DMS153 (cell line): ENCODE measurements at regions not wholly inside any gene's neighbourhood (a gene's known extent, or its start where the extent isn't known, plus 50 kb on each side); places are given as distances from the start of the nearest gene placed in this dataset.
"Not testable (repeated sequence)": the region's sequence is repeated elsewhere in the genome, so short reads cannot be mapped to it uniquely, and the experiment has no call there.

Experiments
- DNase-seq: peaks from one replicate; lab custom pipeline; 2025; lab: John Stamatoyannopoulos, UW

DNA sequence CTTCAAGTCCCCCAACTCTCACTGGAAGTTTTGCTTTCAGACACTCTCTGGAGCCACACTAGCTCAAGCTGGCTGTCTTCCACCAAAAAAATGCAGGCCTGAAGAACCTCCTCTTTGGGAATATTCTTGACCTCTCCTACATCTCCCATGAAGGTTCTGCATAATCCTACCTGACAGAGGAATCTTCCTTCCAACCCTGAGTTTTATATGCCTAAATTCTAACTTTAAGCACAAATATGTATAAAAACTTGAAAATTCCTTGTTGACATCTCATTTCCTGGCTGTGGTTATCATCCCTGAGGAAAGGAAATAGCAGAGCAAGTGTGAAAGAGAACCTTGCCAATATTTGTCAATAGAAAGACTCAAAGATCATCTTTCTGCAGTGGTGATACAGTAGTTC lies 249.0 kb downstream of the LPIN1 start:
- DNase-seq, result no peak

DNA sequence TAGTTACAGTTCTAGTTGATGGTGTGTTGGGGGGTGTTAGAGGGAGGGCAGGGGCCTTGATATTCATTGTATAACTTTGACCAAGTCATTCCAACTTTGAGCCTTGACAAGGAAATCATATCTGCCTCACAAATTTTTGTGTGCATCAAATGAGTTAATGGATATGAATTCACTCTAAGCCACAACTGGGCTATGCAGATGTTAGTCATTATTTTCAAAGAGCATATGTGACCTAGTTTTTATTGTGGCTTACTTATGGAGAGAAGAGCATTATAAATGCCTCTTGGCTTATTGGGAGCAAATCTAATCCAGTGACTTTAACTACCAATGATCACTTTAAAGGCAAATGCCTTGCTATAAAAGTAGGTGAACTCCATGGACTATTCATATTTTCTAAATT lies 250.2 kb downstream of the LPIN1 start:
- DNase-seq, result no peak

DNA sequence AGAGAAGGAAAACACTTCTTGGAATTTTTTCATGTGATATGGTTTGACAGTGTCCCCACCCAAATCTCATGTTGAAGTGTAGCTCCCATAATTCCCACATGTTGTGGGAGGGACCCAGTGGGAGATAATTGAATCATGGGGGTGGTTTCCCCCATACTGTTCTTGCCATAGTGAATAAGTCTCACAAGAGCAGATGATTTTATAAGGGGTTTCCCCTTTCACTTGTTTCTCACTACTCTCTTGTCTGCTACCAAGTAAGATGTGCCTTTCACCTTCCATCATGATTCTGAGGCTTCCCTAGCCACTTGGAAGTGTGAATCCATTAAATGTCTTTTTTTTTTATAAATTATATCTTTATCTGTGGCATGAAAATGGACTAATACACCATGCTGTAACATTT lies 250.7 kb downstream of the LPIN1 start:
- no peak for DNase-seq

DNA sequence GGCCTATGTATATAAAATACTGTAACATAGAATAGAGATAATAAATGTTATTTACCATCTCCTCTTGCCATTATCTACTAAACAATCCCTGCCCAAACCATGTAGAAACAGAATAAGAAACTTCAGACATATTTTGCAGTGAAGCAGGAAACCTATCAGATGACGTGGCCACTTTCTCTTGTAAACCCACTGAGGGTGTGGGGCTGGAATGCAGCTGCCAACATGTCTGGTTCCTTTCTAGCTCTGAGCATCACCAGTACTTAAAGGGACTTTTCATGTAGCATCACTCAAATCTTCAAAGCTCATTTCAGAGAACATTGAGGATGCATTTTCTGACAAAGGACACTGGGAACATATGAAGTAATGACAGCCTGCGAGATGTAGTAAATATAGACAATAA lies 251.8 kb downstream of the LPIN1 start:
- no peak for DNase-seq

DNA sequence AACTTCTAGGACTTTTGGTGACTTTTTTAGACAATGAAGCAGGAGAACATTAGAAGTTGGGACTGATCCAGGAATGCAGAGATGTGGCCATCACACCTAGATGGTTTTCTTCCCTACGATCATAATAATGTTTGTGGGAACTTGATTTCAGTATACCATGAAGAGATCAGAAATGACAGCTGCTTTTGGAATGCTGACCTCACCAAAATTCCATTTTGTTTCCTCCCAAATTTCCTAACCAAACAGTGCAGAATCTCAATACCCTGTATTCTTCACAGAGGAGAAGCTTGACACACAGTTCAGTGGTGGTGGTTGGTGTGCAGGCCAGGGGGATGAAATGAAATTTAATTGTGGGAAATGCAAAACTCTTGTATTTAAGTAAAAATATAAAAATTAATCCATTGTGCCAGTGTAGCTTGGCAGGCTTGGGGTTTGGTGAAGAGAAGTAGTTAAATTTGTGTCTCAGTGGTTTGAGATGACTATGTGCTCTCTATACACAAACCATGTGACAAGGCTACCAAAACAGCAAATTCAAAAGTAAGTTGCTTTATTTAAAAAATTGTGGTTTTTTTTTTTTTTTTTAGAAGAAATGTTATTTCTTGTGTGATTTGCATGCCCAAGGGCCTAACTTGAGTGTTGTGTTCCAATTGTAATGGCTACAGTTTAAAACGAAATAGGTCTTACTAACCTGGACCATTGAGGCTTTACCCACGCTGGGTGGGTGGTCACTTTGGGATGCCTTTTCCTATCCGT lies 252.4 kb downstream of the LPIN1 start:
- no peak for DNase-seq

DNA sequence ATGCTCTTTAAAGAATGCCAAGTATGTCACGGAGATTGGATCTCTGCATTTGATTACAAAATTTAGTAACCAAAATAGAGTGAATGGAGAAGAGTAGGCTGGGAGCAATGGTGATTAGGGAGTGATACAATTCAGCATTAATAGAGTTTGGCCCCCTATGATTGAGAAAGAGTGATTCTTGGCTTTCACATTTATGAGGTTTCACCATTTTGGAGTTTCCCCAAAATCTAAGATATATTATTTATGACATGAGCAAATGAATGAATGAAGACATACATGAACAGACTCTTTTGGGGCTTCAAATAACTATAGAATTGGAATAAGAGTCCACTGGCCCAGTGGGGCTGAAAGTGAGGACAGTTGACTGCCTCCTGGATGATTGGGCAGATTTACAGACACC lies 255.2 kb downstream of the LPIN1 start:
- DNase-seq, result no peak

DNA sequence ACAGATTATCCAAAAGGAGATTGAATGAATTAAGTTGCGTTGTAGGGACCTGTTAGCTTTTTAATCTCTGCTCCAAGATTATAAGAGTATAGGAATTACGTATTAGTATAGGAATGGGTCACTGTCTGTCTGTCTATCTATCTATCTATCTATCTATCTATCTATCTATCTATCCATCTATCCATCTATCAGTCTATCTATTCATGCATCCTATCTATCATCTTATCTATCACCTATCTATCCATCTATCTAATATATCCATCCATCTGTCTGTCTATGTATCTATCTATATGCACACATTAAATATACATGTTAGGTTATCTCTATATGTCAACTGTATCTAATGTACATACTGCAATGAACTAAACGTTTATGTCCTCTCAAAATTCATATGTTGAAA lies 255.8 kb downstream of the LPIN1 start:
- DNase-seq, result no peak

DNA sequence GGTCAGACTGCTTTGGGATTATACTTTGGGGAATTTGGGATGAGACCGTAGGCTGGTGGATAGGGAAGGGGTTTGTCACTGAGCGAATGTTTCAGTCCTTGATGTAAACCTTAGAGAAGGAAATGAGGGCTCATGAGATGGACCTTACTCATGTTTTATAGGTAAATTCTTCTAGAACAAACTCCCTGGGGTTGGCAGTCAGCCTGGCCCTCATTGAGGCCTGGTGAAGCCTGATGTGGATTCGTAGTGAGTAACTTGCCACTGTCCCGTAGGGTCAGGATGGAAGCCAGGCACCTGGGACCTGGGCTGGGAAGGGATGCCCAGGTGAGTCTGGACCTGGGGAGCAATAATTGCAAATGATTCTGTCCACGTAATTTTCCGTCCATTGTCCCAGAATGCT lies 258.3 kb downstream of the LPIN1 start:
- no peak for DNase-seq

DNA sequence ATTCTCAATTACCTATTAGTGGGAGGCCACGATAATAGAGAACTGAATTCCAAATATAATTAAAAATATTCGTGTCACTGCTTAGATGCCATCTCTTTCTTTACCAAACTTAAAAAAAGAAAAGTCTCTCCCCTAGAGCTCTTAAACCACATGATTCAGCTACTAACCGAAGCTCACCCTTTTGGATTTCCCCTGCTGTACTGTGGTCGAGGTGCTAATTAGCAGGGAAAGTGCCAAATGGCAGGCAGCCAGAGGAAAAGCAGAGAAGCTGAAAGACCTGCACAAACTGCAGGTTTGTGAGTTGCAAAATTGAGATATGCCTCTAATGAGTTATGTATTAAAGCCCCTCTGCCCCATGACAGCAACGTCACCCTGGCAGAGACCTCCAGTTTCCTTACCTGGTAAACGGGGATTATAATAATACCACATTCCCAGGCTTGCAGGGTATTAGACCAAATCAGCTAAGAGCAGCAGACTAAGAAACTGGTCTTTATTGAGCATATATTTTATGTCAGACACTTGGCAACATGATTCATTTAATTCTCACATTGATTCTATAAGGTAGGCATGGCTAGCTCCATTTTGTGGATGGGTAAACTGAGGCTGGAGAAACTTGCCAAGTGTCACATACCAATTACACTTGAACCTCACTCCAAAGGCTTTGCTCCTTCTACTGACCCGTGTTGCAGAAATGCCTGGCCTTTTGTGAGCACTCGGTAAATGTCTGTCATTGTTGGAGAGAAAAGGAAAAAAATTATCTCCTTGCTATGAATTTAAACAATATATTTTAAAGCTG lies 259.7 kb downstream of the LPIN1 start:
- DNase-seq, result no peak

DNA sequence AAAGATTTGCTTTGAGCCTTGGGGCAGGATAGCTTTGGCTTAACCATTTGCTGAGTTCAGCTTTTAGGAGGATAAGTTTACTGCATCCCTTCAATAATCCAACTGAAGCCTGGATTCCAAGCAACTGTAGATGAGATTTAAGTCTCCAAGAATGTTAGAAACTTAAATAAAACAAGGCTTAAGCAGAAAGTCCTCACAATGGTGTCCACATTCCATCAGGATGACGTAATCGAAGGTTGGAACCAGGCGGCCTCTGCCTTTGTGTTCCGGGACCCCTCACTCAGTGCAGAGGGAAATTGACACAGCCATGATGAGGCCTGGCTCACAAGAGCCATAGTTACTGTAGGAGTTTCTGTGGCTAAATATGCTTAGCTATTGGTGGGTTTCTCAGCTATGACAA lies 260.4 kb downstream of the LPIN1 start:
- DNase-seq, result no peak

DNA sequence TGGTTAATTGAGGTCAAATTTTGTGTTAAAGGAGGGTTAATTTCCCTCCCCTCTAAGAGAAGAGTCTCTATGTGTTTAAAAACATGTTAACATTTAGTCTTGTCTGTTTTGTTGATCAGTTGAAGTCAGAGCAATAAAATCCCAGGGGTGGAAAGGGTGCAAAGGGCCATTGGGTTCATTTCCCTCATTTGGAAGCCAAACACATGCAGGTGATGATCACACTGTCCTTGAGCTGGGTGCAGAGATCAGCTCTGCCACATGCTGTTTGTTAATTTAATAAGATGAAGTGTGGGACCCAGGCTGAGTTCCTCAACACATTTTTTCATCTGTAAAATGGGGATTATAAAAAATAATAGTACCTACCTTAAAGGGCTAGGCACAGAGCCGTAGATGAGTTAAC lies 260.9 kb downstream of the LPIN1 start:
- DNase-seq, result no peak

DNA sequence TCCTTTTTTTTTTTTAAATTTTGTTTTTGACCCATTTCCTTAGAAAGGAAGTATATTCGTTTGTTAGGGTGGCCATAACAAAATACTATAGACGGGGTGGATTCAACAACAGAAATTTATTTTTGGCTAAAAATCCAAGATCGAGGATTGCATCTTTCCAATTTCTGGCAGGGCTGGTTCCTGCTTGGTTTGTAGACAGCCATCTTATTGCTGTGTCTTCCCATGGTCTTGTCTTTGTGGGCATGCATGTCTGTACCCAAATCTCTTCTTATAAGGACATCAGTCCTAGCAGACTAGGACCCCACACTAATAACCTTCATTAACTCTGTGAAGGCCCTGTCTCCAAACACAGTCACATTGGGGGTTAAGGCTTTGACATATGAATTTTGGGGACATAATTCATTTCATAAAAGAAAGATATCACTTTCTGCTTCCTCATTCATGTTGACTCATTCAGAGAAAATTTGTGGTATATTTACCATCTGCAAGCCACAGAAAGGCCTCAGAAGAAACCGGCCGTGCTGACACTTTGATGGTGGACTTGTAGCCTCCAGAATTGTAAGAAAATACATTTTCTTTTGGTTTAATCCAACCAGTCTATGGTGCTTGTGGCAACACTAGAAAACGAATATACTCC lies 262.1 kb downstream of the LPIN1 start:
- DNase-seq, result no peak

DNA sequence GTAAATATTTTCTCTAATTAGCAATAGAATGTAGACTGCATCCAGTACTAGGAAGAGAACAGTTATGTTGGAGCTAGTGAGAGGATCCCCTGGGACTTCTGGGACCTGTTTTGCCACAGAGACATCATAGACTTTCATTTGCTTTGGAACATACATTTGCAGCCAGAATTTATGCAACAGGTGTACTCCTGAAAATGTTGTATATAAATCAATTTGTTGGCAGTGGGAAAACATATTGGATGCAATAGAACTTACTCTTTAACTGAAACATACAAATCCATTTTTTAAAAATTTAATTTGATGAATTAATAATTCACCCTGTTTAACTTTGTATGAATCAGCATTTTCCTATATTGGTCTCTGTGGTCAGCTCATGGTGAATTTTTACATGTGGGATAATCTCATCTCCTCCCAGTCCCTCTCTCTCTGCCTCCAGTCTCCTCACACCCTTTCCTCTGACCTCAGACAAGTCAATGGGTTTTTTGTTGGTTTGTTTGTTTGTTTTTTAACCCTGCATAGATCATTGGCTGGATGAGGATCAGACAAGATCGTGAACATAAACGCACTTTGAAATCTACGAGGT lies 263.0 kb downstream of the LPIN1 start:
- no peak for DNase-seq

DNA sequence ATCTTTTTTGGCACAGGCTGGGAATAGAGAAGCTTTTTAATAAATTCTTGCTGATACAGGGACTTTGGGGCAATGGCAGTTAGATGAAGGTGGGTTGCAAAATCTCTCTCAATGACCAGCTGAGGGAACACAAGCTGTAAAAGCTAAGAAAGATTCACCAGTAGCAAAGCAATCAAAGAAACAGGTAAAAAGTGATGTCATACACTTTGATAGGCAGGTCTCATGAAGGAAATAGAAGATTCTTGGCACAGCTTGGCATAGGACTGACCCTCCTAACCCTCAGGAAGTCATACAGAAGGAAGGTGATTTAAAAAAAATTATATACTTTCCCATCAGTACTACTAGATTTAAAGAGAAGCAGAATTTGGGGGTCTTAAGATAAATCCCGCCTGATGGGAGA lies 263.6 kb downstream of the LPIN1 start:
- no peak for DNase-seq

DNA sequence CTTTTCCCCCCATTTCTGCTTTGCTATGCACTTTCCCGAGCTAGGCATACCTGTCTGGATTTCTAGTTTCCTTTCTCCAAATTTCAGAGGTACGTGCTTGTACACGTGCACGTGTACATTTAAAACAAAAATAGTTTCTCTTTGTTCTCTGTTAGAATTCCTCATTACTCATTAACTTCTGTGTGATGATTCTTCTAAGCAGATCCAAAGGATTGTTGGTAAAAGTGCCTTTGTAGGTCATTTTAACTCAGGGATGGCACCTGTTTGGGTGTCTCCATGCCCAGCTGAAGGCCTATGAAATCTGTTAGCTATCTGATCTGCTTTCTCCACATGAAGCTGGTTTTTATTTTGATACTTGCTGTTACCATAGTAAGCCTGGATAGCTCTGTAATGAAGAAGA lies 264.3 kb downstream of the LPIN1 start:
- DNase-seq, result no peak

DNA sequence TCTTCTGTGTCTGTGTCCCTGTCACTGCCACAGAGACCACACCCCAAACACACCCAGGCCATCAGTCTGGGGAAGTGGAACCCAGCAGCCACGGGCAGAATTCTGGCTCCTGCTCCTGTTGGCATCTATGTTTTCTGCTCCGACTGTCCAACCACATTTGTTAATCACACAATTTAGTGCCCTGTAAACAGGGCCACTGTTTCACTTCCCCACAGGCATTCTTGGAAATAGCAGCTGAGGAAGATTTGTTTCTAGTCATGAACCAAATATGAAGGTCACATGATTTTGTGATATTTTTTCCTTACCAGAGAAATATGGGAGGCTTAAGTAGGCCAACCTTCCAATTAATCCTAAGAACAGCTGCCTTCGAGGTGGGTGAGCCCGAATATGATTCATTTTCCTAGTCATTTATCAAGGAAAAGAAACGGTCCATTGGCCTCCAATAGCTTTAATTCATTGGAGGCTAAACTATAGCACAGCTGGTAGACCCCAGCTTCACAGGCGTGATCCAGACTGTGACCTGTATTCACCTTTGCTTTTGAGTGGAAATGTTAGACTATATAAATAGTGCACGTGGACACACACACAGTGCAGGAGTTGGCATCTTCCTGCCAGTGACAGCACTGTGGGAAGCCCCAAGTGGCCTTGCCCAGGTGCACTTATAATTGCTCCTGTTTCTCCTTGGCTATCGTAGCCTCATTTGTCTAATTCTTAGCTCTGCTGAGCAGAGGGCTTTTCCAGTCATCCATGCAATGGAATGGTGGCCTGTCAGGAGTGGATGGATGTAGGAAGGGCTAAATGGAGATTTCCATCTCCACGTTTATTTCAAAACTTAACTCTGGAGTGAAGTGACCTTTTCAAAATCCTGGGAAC lies 267.9 kb downstream of the LPIN1 start:
- DNase-seq, result no peak

DNA sequence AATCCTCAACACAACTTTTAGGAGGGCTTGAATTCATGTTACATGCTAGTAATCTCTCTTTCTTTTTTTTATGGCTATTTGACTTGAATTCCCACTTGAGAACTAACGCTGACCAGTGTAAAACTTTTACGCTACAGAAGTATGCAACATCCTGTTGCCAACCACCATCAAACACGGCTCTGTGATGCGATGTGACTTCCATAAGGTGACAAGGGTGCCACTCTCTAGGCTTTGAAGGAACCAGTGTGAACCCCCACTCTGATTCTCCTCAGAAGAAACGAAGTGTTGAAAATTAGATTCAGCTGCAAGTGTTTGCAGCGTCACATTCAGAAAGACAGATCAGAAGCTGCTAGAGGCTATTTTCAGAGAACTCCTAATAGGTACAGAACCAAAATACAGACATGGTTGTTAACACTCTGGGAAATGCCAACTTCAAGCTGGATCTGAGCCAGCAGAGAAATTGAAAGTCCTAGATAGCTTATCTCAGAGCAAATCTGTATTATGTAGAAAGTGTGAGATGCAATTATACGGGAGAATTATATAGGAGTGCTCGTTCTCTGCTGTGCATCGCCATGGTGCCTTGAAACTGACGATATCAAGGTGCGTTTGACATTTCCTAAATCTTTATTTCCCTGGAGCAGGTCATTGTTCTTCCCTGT lies 271.2 kb downstream of the LPIN1 start:
- no peak for DNase-seq

DNA sequence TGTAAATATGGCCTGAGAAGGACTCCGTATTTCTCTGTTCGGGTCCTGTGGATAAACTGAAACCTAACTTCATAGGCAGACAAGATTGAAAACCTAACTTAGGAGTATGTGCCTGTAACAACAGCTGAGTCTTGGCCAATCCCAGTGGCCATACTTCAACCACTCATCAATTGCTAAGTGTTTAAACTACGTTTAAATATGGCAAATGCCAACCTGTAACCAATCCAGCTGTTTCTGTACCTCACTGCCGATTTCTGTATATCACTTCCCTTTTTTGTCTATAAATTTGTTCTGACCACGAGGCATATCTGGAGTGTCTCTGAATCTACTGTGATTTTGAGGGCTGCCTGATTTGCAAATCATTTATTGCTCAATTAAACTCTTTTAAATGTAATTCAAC lies 272.3 kb downstream of the LPIN1 start:
- not testable (repeated sequence) for DNase-seq

DNA sequence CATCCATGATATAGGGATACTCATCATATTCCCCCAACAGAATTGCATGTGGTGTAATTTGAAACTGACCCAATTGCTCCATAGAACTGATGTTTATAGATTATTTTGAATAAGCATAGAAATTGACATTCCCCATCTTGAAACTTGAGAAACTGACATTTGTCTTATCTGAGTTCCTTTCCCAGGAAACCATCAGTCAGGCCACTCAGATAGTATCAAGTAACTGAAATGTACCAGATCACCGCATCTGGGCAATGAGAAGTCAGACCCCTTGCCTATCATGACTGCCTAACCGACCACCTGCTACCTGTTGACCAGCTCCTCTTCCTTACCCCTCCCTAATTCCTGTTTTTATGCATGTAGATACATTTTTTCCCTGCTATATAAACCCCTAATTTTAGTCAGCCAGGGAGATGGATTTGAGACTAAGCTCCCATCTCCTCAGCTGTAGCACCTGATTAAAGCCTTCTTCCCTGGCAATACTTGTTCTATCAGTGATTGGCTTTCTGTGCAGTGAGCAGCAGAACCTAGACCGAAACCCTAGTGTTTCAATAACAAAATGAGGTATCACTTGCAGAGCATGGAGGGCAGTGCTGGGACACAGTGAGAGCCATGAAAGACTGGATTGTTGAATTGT lies 274.5 kb downstream of the LPIN1 start:
- DNase-seq, result no peak

DNA sequence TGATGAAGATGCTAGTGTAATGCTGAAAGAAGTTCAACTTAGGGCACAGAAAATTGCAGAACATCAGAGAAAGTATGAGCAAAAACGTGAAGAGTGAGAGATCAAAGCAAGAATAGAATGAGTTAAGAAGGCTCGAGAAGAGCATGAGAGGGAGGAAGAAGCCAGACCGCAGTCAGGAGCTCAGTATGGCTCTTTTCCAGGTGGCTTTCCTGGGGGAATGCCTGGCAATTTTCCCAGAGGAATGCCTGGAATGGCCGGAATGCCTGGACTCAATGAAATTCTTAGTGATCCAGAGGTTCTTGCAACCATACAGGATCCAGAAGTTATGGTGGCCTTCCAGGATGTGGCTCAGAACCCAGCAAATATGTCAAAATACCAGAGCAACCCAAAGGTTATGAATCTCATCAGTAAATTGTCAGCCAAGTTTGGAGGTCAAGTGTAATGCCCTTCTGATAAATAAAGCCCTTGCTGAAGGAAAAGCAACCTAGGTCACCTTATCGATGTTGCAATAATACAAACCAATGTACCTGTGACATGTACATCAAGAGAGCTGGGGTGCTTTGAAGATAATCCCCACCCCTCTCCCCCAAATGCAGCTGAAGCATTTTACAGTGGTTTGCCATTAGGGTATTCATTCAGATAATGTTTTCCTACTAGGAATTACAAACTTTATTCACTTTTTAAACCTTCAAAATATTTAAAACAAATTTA lies 277.9 kb downstream of the LPIN1 start:
- not testable (repeated sequence) for DNase-seq
